ENCODE measurements at regions not wholly inside any gene's neighbourhood (a gene's known extent, or its start where the extent isn't known, plus 50 kb on each side); places are given as distances from the start of the nearest gene placed in this dataset.

- no peak for DNase-seq
Observed at GRCh38 chr7:85774986-85775385, 588.1 kb upstream of the SEMA3D start.

DNA sequence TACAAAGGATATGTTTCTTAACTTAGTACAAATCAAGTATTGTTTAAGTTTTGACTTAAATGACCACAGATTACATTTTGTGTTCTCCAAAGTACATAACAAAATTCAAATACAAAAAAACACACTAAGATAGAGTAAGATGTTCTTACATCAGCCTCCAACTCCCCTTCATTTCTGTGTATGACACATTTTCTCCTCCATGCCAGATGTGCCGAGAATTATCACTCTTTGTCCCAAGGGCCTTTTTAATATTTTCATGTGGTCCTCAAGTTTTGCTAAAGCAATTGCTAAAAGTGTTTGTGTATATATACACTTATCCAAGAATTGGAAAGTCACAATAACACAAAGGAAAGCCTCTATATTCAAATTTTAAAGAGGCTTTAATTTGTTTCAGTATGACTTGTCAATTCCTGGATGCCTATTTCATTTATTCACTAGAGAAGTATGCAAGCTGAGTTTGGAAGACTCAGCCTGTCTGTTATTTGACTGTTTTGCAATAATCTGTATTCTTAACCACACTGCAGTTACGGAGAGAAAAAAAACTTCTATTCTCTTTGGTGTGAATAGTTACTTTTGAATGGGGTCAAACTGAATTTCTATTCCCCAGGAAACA is 586.4 kb upstream of the SEMA3D start:
- peak; percentile 92 for DNase-seq

GRCh38 chr7:85771516-85771915 is 584.7 kb upstream of the SEMA3D start:
- DNase-seq, result no peak

DNA sequence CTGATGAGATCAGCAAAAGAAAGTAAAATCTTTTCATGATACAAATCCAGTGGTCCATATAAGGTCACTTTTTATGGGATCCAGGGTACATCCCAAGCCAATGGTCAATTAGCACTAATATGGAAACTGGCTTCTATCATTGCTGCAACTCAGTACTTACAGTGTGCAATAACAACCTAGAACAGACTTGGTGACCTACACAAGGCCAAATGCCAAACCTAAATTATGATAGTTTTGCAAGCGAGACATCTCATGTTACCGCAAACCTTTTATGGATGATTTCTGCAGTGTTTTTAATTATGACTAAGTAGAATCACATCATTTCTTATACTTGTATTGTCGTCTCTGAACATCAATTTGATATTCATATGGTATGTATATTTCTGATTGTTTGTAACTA is 583.5 kb upstream of the SEMA3D start:
- peak; percentile 92 for DNase-seq

- DNase-seq, result no peak
Observed at GRCh38 chr7:85765698-85766298, 578.9 kb upstream of the SEMA3D start.

GRCh38 chr7:85764034-85764433 is 577.2 kb upstream of the SEMA3D start:
- DNase-seq, result no peak

GRCh38 chr7:85757348-85757747 is 570.5 kb upstream of the SEMA3D start:
- no peak for DNase-seq

DNA sequence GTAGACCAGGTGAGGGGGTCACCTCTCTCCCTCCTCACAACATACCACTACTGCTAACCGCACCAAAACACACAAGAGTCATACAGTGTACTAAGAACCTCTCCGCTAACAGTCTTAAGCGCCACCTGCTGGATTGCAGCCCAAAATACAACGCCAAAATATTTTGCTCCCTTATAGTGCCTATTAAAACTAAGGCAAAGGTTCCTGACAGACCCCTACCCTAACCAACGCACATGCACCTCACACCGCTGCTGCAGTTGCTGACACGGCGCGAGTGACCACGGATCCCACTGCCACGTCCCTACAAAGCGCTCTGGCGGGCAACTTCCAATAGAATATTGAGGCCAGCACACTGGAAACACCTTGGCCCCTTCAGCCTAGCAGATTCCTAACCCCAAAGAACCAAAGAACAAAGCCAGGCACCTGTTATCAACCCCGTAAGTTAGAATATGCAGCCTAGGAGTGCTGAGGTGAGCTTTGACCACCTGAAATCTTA is 563.6 kb upstream of the SEMA3D start:
- DNase-seq, result peak; percentile 63

DNA sequence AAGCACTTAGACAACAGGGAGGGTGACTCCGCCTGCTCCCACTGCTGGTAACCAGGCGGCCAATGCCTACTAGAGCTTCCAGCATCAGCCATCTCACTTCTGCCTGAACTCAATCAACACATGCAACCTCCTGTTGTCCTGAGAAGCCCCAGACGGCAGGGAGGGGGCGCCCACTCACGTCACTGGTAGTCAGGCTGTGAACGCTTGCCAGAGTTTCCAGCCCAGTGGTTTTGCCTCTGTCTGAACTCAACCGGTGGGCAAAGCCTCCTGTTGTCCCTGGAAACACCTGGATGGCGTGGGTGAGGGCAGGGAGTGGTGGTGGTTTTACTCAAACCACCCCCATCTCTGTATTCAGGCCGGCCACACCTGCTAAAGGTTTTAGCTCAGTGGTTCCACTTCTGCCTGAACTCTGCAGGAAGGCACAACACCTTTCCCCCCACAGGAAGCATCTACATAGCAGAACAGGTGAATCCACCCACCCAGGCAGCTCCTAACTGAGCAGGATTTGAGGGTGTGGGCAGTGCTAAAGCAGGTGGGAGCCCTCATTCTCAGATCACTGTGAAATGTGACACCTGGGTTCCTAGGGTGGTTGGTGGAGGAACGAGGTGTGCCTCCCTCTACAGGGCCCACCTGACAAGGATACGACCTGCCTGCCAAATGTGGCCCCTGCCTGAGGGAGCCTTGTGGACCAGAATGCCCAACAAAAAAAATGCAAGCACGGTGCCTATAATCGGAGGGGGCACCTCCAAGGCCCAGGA is 563.0 kb upstream of the SEMA3D start:
- no peak for DNase-seq

- DNase-seq, result no peak
Observed at GRCh38 chr7:85748861-85749260, 562.0 kb upstream of the SEMA3D start.

- no peak for DNase-seq
Observed at GRCh38 chr7:85737426-85737825, 550.6 kb upstream of the SEMA3D start.

- DNase-seq, result no peak
Observed at GRCh38 chr7:85736085-85736484, 549.2 kb upstream of the SEMA3D start.

- no peak for DNase-seq
Observed at GRCh38 chr7:85734823-85735222, 548.0 kb upstream of the SEMA3D start.

GRCh38 chr7:85733169-85733915 is 546.5 kb upstream of the SEMA3D start:
- DNase-seq, result peak; percentile 25

DNA sequence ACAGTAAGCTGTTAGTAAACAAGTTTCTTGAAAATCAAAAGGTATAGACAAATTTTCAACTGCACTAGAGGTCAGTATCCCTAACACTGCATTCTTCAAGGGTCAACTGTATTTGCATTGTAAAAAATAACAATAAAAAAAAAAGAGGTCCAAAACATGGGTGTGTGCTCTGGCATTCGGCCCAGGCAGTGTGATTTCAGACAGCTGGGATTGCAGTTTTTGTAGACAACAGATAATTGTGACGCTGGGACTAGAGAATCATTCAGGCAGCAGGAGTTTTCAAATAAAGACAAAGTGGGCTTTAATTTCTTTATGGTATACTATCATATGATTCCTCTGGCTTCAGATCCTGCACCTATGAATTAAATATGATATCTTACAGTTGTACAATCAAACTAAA is 543.2 kb upstream of the SEMA3D start:
- no peak for DNase-seq

- no peak for DNase-seq
Observed at GRCh38 chr7:85725026-85725425, 538.2 kb upstream of the SEMA3D start.

DNA sequence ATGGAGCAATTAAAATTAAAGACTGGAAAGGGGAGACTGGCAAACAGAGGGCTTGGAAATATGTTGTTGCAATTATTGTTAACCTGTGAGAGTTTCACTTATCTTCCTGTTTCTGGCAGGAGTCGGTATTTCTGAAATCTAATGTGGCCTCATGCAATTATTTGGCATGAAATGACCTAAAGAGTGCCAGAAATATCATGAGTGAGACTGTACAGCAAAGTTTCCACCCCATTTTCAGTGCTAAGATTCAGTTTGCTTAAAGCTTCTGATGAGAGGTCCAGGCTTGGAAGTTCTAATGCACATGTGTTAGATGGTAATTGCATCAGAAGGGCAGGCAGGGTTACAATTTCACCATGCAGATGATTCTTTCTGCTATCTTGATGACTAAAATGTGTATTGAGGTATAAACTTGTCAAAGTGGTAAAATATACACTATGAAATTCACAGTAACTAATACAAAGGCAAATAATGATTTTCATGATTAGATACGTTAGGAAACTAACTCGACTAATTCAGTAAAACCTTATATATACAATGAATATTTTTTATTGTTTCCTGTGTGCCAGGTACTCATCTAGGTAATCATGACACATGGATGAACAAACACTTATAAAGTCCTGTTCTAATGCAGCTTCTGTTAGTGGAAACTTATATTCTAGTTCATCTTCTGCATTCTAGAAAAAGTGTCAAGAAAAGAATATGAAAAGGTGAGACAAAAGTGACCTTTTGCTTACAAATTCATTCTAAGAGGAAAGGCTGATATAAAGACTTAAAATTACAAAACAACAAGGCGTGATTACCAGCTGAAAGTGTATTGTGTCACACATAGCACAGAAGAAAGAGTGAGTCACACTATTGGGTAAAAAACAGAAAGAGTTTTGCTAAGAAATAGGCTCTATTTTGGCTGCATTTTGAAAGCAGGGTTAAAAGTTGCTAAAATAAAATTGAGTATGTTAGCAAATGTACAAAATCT is 533.4 kb upstream of the SEMA3D start:
- peak; percentile 79 for DNase-seq

GRCh38 chr7:85716353-85716752 is 529.5 kb upstream of the SEMA3D start:
- no peak for DNase-seq

DNA sequence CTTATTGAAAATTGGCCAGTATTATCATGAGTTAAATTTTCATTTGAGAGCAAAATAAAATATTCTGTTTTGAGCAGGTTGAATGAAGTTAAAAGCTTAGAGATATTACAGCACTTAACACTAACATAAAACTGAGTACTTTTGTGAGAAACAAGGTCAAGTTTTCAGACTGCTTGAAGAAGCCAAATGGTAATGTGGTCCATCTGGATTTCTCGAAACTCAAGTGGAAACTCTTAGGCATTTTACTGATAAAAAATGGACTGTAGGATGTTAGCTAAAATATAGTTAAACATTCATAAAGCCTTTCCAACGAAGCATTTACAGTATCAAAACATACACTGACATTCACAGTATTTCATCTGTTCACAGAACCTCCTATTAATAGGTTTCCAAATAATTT is 528.1 kb upstream of the SEMA3D start:
- no peak for DNase-seq

DNA sequence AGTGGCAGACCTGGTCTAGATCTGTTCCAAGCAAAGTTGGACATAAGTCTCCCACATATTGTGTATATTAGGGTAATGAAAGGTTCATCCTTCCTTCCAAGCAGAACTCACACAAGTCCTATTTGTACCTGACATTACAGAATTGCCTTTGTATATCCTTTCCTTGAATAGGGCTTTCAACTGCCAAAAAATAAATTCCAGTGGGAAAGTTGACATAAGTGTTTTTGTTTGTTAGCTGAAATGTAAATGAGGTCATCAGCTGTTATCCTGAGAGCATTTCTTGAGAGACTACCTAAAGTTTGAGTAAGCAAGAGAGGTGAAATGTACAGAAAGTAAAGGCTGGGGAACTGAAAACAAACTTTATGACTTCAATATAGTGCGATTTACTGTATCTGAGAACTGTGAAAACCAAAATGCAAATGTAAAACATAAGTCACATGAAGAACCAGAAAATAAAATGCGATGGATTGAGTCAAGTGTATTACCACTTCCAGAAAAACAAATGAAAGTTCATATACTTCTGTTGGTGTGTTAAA is 527.3 kb upstream of the SEMA3D start:
- no peak for DNase-seq

DNA sequence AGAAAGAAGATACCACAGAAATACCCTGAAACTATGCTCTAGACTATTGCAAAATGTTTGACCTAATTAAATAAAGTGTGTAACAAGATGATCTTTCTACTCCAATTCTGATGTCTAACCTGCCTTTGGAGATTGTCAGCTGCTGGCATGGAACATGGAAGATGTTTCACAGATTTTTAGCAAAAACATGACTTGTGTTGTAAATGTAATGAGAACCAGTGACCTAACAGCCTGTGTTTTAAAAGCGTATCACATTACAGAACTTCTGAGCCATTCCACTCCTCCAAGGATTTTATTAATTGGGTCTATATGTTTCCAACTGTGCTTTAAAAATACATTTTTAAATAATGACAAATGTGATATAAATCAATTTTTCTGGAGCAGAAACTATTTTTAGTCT is 526.3 kb upstream of the SEMA3D start:
- DNase-seq, result no peak

GRCh38 chr7:85711894-85712293 is 525.0 kb upstream of the SEMA3D start:
- no peak for DNase-seq
